HG03095 (cell line): ENCODE measurements at regions not wholly inside any gene's neighbourhood (a gene's known extent, or its start where the extent isn't known, plus 50 kb on each side); places are given as distances from the start of the nearest gene placed in this dataset.
A peak's percentile ranks its signal among the peaks of the same experiment; 100 is the strongest.
"Not testable (repeated sequence)": the region's sequence is repeated elsewhere in the genome, so short reads cannot be mapped to it uniquely, and the experiment has no call there.

ENCODE experiments used
- ATAC-seq: cut with Tn5 transposase; IDR thresholded peaks from one replicate; pipeline ENCODE4 v1.9.1; 2021; ENCODE audit warnings: moderate library complexity; ENCODE audit not compliant: unreplicated experiment

GRCh38 chr5:157997991-157998504 lies 139.1 kb upstream of the CLINT1 start:
- no peak for ATAC-seq

GRCh38 chr5:157994906-157995519 lies 136.1 kb upstream of the CLINT1 start:
- peak; percentile 75 for ATAC-seq

- no peak for ATAC-seq
Measured at GRCh38 chr5:157993986-157994691, 135.2 kb upstream of the CLINT1 start.

GRCh38 chr5:157993201-157993600 lies 134.3 kb upstream of the CLINT1 start:
- ATAC-seq, result no peak

- no peak for ATAC-seq
Measured at GRCh38 chr5:157990583-157991181, 131.7 kb upstream of the CLINT1 start.

- ATAC-seq, result no peak
Measured at GRCh38 chr5:157989296-157989695, 130.4 kb upstream of the CLINT1 start.

GRCh38 chr5:157987259-157987658 lies 128.3 kb upstream of the CLINT1 start:
- no peak for ATAC-seq

- no peak for ATAC-seq
Measured at GRCh38 chr5:157986431-157986990, 127.6 kb upstream of the CLINT1 start.

- ATAC-seq, result no peak
Measured at GRCh38 chr5:157984611-157985010, 125.7 kb upstream of the CLINT1 start.

- ATAC-seq, result no peak
Measured at GRCh38 chr5:157983906-157984551, 125.1 kb upstream of the CLINT1 start.

GRCh38 chr5:157978061-157978460 lies 119.1 kb upstream of the CLINT1 start:
- no peak for ATAC-seq

- ATAC-seq, result no peak
Measured at GRCh38 chr5:157976429-157976828, 117.5 kb upstream of the CLINT1 start.

GRCh38 chr5:157972579-157972978 lies 113.6 kb upstream of the CLINT1 start:
- ATAC-seq, result no peak

GRCh38 chr5:157971571-157972216 lies 112.7 kb upstream of the CLINT1 start:
- ATAC-seq, result no peak

- ATAC-seq, result not testable (repeated sequence)
Measured at GRCh38 chr5:157968570-157968969, 109.6 kb upstream of the CLINT1 start.

- ATAC-seq, result no peak
Measured at GRCh38 chr5:157965989-157966388, 107.0 kb upstream of the CLINT1 start.

- no peak for ATAC-seq
Measured at GRCh38 chr5:157965040-157965678, 106.2 kb upstream of the CLINT1 start.

GRCh38 chr5:157963761-157964160 lies 104.8 kb upstream of the CLINT1 start:
- no peak for ATAC-seq

GRCh38 chr5:157963244-157963643 lies 104.3 kb upstream of the CLINT1 start:
- ATAC-seq, result no peak

GRCh38 chr5:157962686-157963085 lies 103.7 kb upstream of the CLINT1 start:
- ATAC-seq, result not testable (repeated sequence)
